Gastroesophageal sphincter (tissue), 3 donors: ENCODE measurements at regions not wholly inside any gene's neighbourhood (a gene's known extent, or its start where the extent isn't known, plus 50 kb on each side); places are given as distances from the start of the nearest gene placed in this dataset.

Experiments
- CTCF ChIP-seq, 4 experiments: fragments of 200-600 bp in 2 of 4; fragments of 450-650 bp in 2 of 4; sonication (generic) in 1 of 4; IDR thresholded peaks; one replicate each; pipeline ENCODE4 v1.5.1; 2017 to 2019; ENCODE audit warnings: antibody characterized with exemption in 4 of 4, mild to moderate bottlenecking in 2 of 4, moderate library complexity in 2 of 4
- EP300 ChIP-seq: sonication (generic); formaldehyde crosslinking; IDR thresholded peaks from one replicate; pipeline ENCODE4 v1.6.1; 2017; ENCODE audit warnings: antibody characterized with exemption, mild to moderate bottlenecking
- POLR2AphosphoS5 ChIP-seq: sonication (generic); formaldehyde crosslinking; IDR thresholded peaks from one replicate; pipeline ENCODE4 v1.6.1; 2017; ENCODE audit warnings: antibody characterized with exemption

GRCh38 chr20:7106910-7107309 lies 339.4 kb downstream of the BMP2 start:
- TF ChIP-seq EP300 (no peak), CTCF (IDR thresholded peaks at IDR 0.05) (no peak), POLR2AphosphoS5 (no peak)
